ENCODE measurements at regions not wholly inside any gene's neighbourhood (a gene's known extent, or its start where the extent isn't known, plus 50 kb on each side); places are given as distances from the start of the nearest gene placed in this dataset.

- POLR2A ChIA-PET: no interaction called here
- FAIRE-seq: no peak
- Histone ChIP-seq H3K79me2 (ENCODE audit: control insufficient read depth, insufficient read depth, low read length) (no peaks in the 10 kb centered on the region), H3K9me1 (replicated peaks; ENCODE audit: control insufficient read depth, extremely low read depth, insufficient read depth, low read length) (no peaks in the 10 kb centered on the region), H3K9me3 (replicated peaks; ENCODE audit: control insufficient read depth, insufficient read depth, low read length) (no peaks in the 10 kb centered on the region), H4K20me1 (replicated peaks; ENCODE audit: control insufficient read depth, extremely low read depth, insufficient read depth, low read length) (no peaks in the 10 kb centered on the region), H3K4me1 (ENCODE audit: control insufficient read depth, extremely low read depth, insufficient read depth, low read length) (no peaks in the 10 kb centered on the region), H3K27ac (ENCODE audit: insufficient read depth, low read depth, low read length) (no peak overlapping the region), H3K36me3 (ENCODE audit: control insufficient read depth in 2 of 2, extremely low read depth in 1 of 2, insufficient read depth in 2 of 2, low read length in 2 of 2) (no peaks in the 10 kb centered on the region), H3K4me3 (replicated peaks in 1 of 3; ENCODE audit: insufficient read depth in 1 of 3, low read depth in 1 of 3, low read length in 3 of 3) (no peak overlapping the region), H2AFZ (ENCODE audit: low read depth, low read length) (no peak overlapping the region), H3K27me3 (ENCODE audit: control insufficient read depth in 2 of 2, insufficient read depth in 2 of 2, low read length in 2 of 2) (no peaks in the 10 kb centered on the region), H3K9ac (replicated peaks; ENCODE audit: extremely low read depth, insufficient read depth, low read length) (no peak overlapping the region), H3K4me2 (ENCODE audit: insufficient read depth, low read length) (no peak overlapping the region)
- dilution Hi-C loops (cut with MboI; ENCODE audit: extremely low pct_ligation_motif_present, low sequenced_read_pairs): no loop called here
- intact Hi-C loops (cut with micrococcal nuclease): no loop called here
- TF ChIP-seq CTCF (IDR thresholded peaks at IDR 0.05; ENCODE audit: extremely low read depth in 1 of 2, insufficient read depth in 1 of 2, low read depth in 1 of 2, low read length in 2 of 2) (no peak), MYC (IDR thresholded peaks at IDR 0.05; ENCODE audit: low read depth, low read length) (no peak), POLR2A (IDR thresholded peaks at IDR 0.05; ENCODE audit: low read depth, low read length) (no peak), MAX (IDR thresholded peaks at IDR 0.05; ENCODE audit: insufficient read depth, insufficient read length) (no peak), JUN (IDR thresholded peaks at IDR 0.05; ENCODE audit: borderline replicate concordance, insufficient read depth, insufficient read length, low read depth) (no peak), POLR2AphosphoS5 (IDR thresholded peaks at IDR 0.05; ENCODE audit: insufficient read depth, low read depth, low read length) (no peak), GATA2 (IDR thresholded peaks at IDR 0.05; ENCODE audit: insufficient read depth, insufficient read length, low read depth, low read length) (no peak), FOS (IDR thresholded peaks at IDR 0.05; ENCODE audit: borderline replicate concordance, insufficient read depth, low read length) (no peak), EZH2 (IDR thresholded peaks at IDR 0.05; ENCODE audit: borderline replicate concordance, low read depth, low read length, severe bottlenecking) (no peak)
- CTCF ChIA-PET: no interaction called here
- DNase-seq (ENCODE audit: low read depth, low spot score): no peak
- no TSS peak for BruUV-seq (replicated peaks)
Measured at GRCh38 chr18:33960417-33960816, 264.3 kb downstream of the NOL4 start.

Measured in endothelial cell of umbilical vein (primary cell).